HG02885 (cell line): ENCODE measurements at regions not wholly inside any gene's neighbourhood (a gene's known extent, or its start where the extent isn't known, plus 50 kb on each side); places are given as distances from the start of the nearest gene placed in this dataset.
"Not testable (repeated sequence)": the region's sequence is repeated elsewhere in the genome, so short reads cannot be mapped to it uniquely, and the experiment has no call there.

Source experiments
- ATAC-seq: cut with Tn5 transposase; IDR thresholded peaks from one replicate; pipeline ENCODE4 v1.9.1; 2021; ENCODE audit warnings: mild to moderate bottlenecking; ENCODE audit not compliant: unreplicated experiment, poor library complexity

DNA sequence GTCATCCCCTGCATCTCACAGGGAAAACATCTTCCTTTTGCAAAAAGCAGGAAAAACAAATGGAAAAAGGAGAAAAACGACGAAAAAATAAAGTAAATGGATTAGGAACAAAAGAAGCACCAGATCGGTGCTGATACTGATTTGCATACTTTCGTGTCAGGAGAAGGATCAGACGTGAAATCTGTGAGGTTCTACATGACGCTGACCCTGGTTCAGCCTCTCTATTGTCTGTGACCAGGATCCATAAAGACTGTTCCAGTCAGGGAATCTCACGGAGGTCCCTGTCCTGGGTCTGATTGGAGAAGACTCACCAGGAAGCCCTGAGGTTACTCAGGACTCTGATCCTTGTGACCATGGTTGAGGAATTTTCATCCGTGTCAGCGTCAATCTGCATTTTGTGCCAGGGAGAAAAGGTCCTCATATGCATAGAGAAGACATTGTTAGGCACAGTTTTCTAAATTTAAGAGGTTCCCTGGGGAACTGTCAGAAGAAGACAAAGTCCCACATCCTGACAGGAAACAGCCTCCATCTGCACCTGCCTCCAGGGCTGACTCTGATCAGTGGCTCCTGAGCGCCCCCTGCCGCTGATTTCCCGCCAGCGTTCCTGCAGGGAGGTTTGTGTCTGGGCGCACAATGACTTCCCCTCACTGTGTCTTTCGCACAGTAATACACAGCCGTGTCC is 808.2 kb downstream of the TMEM121 start:
- not testable (repeated sequence) for ATAC-seq

GRCh38 chr14:106335110-106335429 is 808.7 kb downstream of the TMEM121 start:
- not testable (repeated sequence) for ATAC-seq

DNA sequence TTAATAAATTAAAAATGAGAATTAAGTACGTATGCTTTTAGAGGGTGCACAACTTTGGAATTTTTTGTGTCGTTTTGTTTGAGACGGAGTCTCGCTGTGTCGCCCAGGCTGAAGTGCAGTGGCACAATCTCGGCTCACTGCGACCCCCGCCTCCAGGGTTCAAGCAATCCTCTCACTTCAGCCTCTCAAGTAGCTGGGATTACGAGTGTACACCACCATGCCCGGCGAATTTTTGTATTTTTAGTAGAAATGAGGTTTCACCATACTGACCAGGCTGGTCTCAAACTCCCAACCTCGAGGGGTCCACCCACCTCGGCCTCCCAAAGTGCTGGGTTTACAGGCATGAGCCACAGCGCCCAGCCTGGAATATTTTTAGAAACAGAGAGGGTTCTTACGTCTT is 812.4 kb downstream of the TMEM121 start:
- ATAC-seq = not testable (repeated sequence)

- ATAC-seq = not testable (repeated sequence)
Observed at GRCh38 chr14:106340658-106341057, 814.3 kb downstream of the TMEM121 start.

DNA sequence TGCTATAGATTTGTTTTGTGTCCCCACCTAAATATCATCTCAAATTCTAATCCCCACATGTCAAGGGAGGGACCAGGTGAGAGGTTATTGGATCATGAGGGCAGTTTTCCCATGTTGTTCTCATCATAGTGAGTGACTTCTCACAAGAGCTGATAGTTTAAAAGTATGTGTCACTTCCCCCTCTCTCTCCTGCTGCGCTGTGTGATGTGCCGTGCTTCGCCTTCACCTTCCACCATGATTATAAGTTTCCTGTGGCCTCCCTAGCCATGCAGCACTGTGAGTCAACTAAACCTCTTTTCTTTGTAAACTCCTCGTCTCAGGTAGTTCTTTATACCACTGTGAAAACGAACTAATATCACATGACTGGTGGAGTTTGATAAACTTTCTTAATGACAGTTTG is 814.8 kb downstream of the TMEM121 start:
- ATAC-seq = not testable (repeated sequence)

- no peak for ATAC-seq
Observed at GRCh38 chr14:106343626-106344025, 817.2 kb downstream of the TMEM121 start.

- not testable (repeated sequence) for ATAC-seq
Observed at GRCh38 chr14:106344065-106344614, 817.8 kb downstream of the TMEM121 start.

GRCh38 chr14:106344791-106345479 is 818.6 kb downstream of the TMEM121 start:
- not testable (repeated sequence) for ATAC-seq

DNA sequence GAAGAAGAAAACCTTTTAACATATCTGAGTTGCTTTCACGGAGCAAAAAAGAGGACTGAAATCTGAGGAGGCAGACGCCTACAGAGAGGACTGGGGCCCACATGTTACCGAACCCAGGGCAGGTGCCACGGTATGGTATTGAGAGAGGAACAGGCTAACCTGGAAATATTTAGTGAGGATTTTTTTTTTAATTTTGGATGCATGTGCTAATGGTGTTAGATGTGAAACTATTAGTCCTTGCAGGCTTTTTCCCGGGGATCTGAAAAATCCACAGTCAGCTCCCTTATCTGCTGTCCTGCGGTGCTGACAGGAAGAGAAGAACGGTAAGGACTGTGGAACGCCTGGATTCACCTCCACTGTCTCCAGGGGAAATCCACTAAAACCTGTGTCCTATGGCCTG is 819.7 kb downstream of the TMEM121 start:
- no peak for ATAC-seq

GRCh38 chr14:106346534-106347290 is 820.3 kb downstream of the TMEM121 start:
- no peak for ATAC-seq

DNA sequence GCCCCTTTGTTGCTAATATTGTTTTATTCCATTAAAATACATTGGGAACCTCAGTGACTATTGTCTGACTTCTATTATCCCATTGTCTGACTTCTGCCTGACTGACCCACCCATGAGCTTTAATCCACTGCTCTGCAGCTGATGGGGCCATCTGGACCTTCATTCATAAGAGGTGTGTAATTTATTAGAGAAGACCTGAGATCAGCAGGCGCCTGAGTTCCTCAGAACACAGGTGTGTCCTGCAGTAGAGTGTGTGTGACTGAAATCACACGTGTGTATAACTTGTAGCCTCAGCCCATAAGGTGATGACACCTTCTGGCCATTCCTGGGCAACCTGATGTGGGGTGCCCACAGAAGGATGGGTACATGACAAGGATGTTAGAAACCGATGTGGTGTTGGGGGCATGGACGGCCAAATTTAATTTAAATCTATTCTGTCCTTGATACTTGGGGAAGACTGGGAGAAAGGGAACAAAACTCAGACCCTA is 821.0 kb downstream of the TMEM121 start:
- no peak for ATAC-seq

GRCh38 chr14:106347890-106348755 is 821.7 kb downstream of the TMEM121 start:
- ATAC-seq = no peak

DNA sequence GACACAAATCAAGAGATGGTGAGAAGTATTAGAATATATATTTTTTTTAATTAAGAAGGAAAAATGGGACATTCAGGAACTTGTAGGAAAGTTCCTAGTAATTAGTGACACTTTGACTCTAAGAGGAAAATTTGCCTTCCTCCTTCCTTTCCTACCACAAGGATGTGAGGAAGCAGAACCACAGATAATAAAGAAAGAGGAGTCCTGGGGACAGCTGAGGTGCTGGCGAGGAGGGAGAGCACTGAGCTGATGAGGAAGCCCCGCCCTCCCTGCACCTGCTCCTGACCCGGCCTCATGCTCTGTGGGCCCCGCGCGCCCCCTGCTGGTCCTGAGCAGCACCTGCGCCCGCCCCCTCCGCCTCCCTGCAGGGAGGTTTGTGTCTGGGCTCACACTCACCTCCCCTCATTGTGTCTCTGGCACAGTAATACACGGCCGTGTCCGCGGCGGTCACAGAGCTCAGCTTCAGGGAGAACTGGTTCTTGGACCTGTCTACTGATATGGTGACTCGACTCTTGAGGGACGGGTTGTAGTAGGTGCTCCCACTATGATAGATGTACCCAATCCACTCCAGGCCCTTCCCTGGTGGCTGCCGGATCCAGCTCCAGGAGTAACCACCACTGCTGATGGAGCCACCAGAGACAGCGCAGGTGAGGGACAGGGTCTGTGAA is 822.6 kb downstream of the TMEM121 start:
- ATAC-seq = not testable (repeated sequence)

- ATAC-seq = not testable (repeated sequence)
Observed at GRCh38 chr14:106349678-106350457, 823.5 kb downstream of the TMEM121 start.

- not testable (repeated sequence) for ATAC-seq
Observed at GRCh38 chr14:106355007-106355791, 828.8 kb downstream of the TMEM121 start.

- not testable (repeated sequence) for ATAC-seq
Observed at GRCh38 chr14:106355881-106356642, 829.7 kb downstream of the TMEM121 start.

DNA sequence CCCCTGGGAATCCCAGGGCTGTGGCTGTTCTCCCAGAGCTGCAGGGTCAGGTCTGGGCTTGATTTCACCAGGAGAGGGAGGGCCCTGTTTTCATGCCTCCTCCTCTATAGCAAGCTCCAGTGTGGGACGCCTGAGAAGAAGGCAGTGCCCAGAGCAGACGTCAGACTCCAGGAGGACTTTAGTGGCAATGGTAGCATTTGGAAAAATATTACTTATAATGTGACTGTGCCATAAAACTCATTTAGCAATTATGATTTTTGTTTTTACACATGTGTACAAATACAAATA is 830.2 kb downstream of the TMEM121 start:
- not testable (repeated sequence) for ATAC-seq
